Gastroesophageal sphincter (tissue), 3 donors: ENCODE measurements at regions not wholly inside any gene's neighbourhood (a gene's known extent, or its start where the extent isn't known, plus 50 kb on each side); places are given as distances from the start of the nearest gene placed in this dataset.

Source experiments
- CTCF ChIP-seq, 4 experiments: fragments of 200-600 bp in 2 of 4; fragments of 450-650 bp in 2 of 4; sonication (generic) in 1 of 4; IDR thresholded peaks; one replicate each; pipeline ENCODE4 v1.5.1; 2017 to 2019; ENCODE audit warnings: antibody characterized with exemption in 4 of 4, mild to moderate bottlenecking in 2 of 4, moderate library complexity in 2 of 4
- EP300 ChIP-seq: sonication (generic); formaldehyde crosslinking; IDR thresholded peaks from one replicate; pipeline ENCODE4 v1.6.1; 2017; ENCODE audit warnings: antibody characterized with exemption, mild to moderate bottlenecking

GRCh38 chr10:128191847-128192246, 65.6 kb upstream of the MKI67 start:
- TF ChIP-seq EP300 (no peak), CTCF (IDR thresholded peaks at IDR 0.05) (no peak)
